A549 (cell line): ENCODE measurements at regions not wholly inside any gene's neighbourhood (a gene's known extent, or its start where the extent isn't known, plus 50 kb on each side); places are given as distances from the start of the nearest gene placed in this dataset.

Source experiments
- BHLHE40 ChIP-seq: IDR thresholded peaks from 2 replicates; pipeline ENCODE4 v1.6.1; 2012; ENCODE audit warnings: low read depth, low read length, inconsistent platforms
- EP300 ChIP-seq, 2 experiments: fragments of >200 bp; sonication (Bioruptor Twin); formaldehyde crosslinking; IDR thresholded peaks; 2 replicates in 1 of 2; 3 replicates in 1 of 2; pipeline ENCODE4 v1.6.1; 2016 to 2017
- POLR2A ChIP-seq: IDR thresholded peaks from 2 replicates; pipeline ENCODE4 v1.6.1; 2012; ENCODE audit warnings: mild to moderate bottlenecking, low read length
- RFX5 ChIP-seq: fragments of 450-650 bp; IDR thresholded peaks from 2 replicates; pipeline ENCODE4 v1.7.1; 2014; ENCODE audit warnings: antibody characterized with exemption, mild to moderate bottlenecking, moderate library complexity
- TFCP2L1 ChIP-seq: fragments of 250-450 bp; sonication (Bioruptor Pico); IDR thresholded peaks from 2 replicates; pipeline ENCODE4 v1.5.0; 2021; ENCODE audit warnings: mild to moderate bottlenecking
- ZFP36 ChIP-seq: fragments of 450-650 bp; IDR thresholded peaks from 2 replicates; pipeline ENCODE4 v1.6.1; 2014; ENCODE audit warnings: borderline replicate concordance; ENCODE audit not compliant: partially characterized antibody
- TF ChIP-seq, protein P1 (sequence below): IDR thresholded peaks from 2 replicates; pipeline ENCODE4 v1.6.1; 2012
- TF ChIP-seq, protein P2 (sequence below): fragments of >200 bp; sonication (Bioruptor Twin); formaldehyde crosslinking; IDR thresholded peaks from 3 replicates; pipeline ENCODE4 v1.5.1; 2016
- TF ChIP-seq, protein P3 (sequence below): fragments of 200-600 bp; sonication (generic); IDR thresholded peaks from 2 replicates; pipeline ENCODE4 v1.6.1; 2016; ENCODE audit warnings: antibody characterized with exemption, mild to moderate bottlenecking, moderate library complexity
- TF ChIP-seq, protein P4 (sequence below): fragments of 250-450 bp; sonication (Bioruptor Pico); IDR thresholded peaks from 2 replicates; pipeline ENCODE4 v1.5.0; 2021; ENCODE audit warnings: mild to moderate bottlenecking, moderate library complexity, borderline replicate concordance

DNA sequence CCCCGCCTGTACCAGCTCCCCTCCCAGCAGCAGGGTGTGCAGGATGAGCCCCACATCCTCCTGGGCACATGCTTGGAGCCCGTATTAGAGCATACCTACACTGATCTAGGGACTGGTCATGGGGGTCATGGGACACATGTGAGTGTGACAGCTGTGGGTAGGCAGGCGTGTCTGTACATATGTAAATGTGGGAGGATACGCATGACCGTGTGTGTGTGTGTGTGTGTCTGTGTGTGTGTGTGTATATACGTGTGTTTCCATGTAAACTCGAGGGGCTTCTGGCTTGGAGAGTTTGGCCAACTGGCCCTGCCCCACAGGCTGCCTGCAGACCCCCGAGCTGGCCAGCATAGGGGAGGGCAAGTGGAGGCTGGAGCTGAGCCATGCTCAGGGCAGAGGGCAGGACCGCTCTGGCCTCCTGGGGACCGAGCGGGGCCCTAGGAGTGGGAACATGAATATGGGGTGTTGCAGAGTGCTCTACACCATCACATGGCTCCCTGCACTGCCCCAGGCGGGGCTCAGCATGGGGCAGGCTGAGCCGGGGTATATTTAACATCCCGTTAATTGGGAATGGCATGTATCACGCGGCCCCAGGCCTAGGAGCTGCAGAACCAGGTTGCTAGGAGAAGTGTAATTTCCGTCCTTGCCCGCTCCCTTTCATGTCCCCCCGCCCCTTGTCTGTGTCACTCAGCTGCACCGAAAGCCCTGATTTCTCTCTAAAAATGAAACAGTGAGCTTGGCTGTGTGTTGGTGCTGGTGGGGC is 152.7 kb upstream of the PCBD1 start:
- no peak for TF ChIP-seq BHLHE40
- TF ChIP-seq EP300 (IDR thresholded peaks at IDR 0.05), result no peak
- TF ChIP-seq, protein P1, sequence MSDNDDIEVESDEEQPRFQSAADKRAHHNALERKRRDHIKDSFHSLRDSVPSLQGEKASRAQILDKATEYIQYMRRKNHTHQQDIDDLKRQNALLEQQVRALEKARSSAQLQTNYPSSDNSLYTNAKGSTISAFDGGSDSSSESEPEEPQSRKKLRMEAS, result no peak
- TF ChIP-seq, protein P2, sequence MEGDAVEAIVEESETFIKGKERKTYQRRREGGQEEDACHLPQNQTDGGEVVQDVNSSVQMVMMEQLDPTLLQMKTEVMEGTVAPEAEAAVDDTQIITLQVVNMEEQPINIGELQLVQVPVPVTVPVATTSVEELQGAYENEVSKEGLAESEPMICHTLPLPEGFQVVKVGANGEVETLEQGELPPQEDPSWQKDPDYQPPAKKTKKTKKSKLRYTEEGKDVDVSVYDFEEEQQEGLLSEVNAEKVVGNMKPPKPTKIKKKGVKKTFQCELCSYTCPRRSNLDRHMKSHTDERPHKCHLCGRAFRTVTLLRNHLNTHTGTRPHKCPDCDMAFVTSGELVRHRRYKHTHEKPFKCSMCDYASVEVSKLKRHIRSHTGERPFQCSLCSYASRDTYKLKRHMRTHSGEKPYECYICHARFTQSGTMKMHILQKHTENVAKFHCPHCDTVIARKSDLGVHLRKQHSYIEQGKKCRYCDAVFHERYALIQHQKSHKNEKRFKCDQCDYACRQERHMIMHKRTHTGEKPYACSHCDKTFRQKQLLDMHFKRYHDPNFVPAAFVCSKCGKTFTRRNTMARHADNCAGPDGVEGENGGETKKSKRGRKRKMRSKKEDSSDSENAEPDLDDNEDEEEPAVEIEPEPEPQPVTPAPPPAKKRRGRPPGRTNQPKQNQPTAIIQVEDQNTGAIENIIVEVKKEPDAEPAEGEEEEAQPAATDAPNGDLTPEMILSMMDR, result no peak
- no peak for TF ChIP-seq ZFP36
- TF ChIP-seq POLR2A, result no peak
- TF ChIP-seq, protein P3, sequence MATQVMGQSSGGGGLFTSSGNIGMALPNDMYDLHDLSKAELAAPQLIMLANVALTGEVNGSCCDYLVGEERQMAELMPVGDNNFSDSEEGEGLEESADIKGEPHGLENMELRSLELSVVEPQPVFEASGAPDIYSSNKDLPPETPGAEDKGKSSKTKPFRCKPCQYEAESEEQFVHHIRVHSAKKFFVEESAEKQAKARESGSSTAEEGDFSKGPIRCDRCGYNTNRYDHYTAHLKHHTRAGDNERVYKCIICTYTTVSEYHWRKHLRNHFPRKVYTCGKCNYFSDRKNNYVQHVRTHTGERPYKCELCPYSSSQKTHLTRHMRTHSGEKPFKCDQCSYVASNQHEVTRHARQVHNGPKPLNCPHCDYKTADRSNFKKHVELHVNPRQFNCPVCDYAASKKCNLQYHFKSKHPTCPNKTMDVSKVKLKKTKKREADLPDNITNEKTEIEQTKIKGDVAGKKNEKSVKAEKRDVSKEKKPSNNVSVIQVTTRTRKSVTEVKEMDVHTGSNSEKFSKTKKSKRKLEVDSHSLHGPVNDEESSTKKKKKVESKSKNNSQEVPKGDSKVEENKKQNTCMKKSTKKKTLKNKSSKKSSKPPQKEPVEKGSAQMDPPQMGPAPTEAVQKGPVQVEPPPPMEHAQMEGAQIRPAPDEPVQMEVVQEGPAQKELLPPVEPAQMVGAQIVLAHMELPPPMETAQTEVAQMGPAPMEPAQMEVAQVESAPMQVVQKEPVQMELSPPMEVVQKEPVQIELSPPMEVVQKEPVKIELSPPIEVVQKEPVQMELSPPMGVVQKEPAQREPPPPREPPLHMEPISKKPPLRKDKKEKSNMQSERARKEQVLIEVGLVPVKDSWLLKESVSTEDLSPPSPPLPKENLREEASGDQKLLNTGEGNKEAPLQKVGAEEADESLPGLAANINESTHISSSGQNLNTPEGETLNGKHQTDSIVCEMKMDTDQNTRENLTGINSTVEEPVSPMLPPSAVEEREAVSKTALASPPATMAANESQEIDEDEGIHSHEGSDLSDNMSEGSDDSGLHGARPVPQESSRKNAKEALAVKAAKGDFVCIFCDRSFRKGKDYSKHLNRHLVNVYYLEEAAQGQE, result no peak
- TF ChIP-seq, protein P4, sequence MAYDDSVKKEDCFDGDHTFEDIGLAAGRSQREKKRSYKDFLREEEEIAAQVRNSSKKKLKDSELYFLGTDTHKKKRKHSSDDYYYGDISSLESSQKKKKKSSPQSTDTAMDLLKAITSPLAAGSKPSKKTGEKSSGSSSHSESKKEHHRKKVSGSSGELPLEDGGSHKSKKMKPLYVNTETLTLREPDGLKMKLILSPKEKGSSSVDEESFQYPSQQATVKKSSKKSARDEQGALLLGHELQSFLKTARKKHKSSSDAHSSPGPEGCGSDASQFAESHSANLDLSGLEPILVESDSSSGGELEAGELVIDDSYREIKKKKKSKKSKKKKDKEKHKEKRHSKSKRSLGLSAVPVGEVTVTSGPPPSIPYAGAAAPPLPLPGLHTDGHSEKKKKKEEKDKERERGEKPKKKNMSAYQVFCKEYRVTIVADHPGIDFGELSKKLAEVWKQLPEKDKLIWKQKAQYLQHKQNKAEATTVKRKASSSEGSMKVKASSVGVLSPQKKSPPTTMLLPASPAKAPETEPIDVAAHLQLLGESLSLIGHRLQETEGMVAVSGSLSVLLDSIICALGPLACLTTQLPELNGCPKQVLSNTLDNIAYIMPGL, result no peak
- no peak for TF ChIP-seq TFCP2L1 (CRISPR knock-in tag)
- TF ChIP-seq RFX5, result no peak
